ENCODE measurements at regions not wholly inside any gene's neighbourhood (a gene's known extent, or its start where the extent isn't known, plus 50 kb on each side); places are given as distances from the start of the nearest gene placed in this dataset.
A peak's percentile ranks its signal among the peaks of the same experiment; 100 is the strongest.

DNA sequence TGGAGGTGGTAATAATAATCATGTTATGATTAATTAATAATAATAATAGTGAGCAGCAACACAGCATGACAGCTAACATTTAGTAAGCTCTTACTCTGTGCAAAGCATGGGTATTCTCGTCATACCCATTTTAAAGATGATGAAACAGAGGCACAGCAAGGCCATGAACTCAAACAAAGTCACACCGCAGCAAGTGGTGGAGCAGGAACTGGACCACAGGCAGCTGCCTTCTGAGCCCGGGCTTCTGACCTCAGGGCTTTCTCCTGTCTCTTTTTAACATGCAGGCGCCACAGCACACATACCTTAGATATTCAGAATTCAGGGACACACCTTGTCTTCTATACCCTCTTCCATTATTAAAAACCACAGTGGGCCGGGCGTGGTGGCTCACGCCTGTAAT is 50.7 kb upstream of the SPATA12 start:
- DNase-seq: no peak

DNA sequence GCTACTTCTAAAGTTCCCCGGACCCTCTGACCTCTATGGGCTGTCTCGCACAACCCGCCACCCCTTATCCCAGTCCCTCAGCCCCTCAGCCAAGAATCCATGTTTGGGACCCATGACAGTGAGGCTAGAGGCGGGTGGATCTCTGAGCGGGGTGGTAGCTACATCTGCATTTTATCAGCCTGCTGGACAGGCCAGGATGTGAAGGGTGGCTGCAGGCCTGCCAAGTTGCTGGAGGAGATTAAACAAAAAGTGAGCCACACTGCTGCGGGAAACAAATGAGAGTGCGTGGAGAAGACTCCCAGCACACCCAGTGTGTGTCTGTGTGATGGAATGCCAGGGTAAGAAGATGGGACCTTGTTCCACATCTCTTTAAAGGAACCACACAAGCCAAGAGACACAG is 51.1 kb upstream of the SPATA12 start:
- no peak for DNase-seq

DNA sequence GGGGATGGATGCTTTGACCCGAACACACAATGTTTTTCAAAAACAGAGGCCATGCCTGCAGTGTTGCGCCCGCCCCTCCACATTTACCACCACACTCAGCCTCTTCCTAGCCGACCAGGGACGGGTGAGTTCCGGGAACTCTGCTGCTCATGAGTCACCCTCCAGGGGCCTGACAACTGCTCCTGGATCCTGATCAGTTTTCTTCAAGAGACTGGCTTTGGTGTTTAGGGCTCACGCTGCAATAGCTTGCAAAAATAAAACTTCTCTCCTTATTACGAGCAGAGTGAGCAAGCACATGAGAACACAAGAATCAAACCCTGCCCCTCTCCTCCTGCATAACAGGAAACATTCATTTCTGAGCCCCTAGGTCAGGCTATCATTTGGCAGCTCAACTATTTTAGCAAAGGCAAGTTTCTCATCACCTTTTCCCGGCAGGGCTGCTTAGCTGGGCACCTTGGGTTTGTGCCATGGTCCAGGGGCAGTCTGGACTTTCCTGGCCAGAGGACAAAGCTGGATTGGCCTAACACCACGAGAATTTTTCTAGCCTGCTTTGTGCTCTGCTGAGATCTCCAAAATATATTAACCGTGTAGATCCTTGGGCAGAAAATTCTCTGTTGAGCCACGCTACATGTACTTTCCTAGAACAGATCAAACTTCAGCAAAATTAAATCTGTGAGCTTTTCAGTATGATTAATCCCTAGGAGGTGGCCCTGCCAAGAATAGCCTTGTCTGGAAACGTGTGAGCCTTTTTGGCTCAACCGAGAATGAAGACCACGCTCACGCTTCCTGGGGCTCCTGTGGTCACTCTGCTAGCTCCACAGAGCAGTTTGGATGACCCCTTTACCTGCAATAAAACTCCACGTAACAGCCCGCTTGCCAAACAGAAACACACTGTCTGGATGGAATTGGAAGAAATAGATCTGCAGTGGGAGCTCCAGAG is 52.7 kb upstream of the SPATA12 start:
- no peak for DNase-seq

DNA sequence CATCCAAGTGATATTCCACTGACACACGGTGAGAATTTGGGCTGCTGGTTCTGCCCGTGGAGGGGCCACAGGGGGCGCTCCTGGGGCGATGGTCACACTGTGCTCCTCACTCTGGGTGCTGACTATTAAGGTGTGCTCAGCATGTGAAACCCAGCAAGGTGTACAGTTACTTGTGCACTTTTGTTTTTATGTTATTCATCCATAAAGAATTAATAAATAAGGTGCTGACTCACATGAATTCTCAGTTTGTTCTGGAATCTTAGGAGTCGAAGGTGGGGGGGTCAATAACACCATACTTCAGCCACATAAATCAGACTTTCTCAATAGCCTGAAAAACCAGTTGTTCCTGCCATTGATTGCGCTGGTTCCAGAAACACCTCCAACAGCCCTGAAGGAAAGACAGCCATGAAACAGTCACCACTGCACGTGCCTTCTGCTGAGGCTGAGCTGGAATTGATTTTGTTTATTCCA is 53.5 kb upstream of the SPATA12 start:
- no peak for DNase-seq

DNA sequence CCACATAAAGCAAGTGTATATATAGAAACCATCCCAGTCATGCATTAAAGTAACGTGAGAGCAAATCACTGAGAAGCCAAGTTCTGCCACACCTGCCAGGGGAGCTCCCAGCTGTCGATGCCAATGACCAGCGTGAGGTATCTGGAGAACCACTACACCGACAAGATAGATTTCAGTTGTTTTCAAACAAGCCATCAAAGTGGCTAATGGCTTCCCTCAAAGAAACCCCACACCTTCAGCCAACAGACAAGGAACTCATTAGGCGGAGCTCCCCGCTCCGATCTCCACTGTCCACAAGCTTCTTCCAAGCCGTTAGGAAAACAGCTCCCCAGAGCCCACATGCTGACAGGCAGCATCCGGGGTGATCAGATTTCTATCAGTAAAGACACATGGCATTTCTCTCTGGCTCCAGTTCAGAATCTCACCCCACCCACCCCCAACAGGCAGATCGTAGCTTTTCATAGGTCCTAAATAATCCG is 54.2 kb upstream of the SPATA12 start:
- DNase-seq: no peak

DNA sequence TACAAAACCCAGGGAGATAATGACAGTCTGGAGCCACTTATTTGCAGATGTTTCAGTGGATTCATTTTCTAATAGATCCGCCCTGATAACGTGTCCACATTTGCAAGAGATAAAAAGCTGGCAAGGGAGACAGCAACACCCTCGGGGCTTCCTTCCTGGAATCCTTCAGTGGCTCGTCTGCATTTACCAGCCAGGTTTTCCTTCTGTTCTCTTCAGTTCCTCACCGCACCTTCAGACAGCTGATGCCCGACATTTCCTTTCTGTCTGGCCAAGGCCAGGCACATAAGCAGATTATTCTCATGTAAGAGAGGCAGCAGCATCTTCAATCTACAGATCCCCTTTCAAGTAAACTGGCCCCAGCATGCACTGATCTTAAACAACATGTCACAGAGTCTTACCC is 56.2 kb upstream of the SPATA12 start:
- DNase-seq: no peak

DNA sequence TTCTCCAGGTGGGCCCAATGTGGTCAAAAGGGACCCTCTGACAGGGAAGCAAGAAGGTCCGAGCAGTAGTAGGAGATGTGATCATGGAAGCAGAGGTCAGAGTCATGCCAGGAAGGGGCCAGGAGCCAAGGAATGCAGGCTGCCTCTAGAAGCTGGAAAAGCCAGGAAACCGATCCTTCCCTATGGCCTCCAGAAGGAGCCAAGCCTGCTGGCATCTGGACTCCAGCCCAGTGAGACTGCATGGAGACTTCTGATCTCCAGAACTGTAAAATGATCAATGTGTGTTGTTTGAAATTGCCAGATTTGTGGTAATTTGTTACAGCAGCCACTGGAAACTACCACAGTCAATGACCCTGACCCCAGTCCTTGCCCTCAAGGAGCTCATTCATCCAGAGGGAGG is 56.8 kb upstream of the SPATA12 start:
- no peak for DNase-seq

DNA sequence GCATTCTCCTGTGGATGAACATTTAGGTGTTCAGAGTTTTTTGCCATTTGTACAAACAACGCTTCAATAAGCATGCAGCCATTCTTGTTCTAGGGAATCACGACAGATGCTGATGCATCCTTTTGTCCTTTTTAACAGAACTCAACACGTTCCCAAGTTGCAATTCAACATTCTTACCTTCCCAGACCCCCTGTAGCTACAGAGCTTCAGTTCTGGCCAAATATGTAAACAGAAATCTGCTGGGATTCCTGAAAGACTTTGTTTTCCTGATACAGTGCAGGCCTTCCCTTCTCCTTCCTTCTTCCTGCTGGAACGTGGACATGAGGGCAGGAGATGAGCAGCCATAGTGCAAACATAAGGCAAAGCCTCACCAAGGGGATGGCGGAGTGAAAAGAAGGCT is 59.1 kb upstream of the SPATA12 start:
- no peak for DNase-seq

DNA sequence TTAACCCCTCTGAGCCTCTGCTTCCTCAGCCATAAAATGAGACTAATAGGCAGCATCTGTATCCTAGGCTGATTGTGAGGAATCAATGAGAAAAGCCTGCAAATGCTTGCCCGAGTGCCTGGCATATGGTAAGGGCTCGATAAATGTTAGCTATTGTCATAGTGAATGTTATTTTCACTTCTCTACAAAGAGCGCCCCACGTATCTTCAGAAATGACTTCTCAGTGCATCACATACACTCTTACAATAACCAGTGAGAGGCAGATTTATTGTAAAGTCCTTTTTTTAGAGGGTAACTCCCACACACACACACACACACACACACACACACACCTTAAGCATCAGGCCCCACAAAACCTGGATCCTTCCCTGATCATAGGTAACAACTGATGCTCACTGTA is 60.5 kb upstream of the SPATA12 start:
- DNase-seq: no peak

DNA sequence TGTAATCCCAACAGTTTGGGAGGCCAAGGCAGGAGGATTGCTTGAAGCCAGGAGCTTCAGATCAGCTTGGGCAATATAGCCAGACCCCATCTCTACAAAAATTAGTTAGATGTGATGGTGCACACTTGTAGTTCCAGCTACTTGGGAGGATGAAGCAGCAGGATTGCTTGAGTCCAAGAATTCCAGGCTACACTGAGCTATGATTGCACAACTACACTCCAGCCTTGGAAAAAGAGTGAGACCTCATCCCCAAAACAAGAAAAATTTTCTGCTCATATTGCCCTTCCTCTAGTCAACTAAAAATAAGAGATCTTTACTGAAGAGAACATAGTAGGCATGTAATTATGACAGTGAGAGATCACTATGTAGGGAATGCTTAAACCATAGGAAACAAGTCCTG is 60.9 kb upstream of the SPATA12 start:
- no peak for DNase-seq

DNA sequence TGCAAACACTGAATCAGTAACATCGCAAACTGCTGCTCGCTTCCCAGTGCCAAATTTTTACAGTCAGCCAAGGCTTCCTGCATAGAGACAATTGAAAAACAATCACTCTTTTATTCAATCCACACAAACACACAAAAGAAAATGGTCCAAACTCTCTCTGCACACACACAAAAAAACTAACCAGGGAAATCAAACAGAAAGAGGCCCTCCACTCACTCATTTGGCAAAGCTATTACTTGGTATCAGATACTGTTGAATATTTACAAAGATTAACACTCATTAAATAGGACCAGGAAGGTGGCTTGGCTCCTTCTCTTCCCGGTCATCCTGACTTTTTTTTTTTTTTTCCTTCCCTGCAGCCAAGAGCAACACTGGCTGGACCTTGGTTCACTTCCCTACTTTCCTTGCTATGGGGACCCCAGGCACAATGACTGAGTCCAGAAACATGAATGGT is 62.4 kb upstream of the SPATA12 start:
- DNase-seq: no peak

DNA sequence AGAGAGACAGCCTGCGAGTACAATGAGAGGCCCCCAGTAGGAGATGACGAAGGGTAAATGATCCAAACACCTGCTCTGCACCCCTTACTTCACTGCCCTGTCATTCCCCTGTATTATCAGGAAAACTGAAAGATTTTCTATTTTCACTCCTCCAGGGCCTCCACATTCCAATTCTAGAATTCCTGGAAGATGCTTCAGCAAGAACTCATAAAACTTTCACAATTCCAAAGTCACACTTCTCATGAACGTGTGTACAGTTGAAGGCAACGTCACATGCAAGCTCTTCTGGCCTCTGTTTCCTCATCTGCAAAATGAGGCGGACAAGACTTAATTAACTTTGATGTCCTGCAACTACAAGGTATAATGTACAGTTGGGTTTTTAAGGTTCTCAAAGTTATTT is 62.8 kb upstream of the SPATA12 start:
- no peak for DNase-seq

DNA sequence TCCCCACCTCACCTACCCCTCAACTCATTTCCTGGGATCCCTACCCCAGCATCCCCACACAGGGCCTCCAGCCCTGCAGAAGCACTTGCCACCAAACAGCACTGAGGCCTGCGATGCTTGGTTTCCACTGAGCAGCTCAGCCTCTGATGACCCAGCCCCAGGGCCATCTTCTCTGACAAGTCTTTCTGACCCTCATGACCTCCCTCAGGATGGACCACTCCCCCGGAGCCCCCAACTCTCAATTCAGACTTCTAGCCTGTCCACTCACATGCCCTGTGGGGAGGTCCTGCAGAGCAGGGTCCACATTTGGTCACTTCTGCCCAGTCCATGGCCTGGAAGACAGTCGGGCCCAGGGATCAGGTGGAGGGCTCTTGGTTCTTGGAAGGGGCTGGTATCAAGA is 63.4 kb upstream of the SPATA12 start:
- no peak for DNase-seq

DNA sequence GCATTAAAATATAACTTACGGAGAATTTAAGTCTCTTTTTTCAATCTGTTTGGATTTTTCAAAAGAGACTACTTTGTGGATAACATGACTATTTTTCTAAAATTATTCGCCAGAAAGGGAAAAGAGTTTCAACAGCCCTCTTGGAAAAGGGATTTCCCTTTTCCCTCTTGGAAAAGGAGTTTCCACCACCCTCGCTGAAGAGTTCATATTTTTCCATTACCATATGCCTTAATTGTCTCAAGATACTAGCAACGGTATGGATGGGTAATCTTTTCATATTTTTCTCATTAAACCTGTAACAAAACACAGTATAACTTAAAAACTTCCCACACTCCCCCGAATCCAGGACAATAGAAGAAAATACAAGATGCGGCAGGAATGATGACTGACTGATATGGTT is 66.1 kb upstream of the SPATA12 start:
- no peak for DNase-seq

DNA sequence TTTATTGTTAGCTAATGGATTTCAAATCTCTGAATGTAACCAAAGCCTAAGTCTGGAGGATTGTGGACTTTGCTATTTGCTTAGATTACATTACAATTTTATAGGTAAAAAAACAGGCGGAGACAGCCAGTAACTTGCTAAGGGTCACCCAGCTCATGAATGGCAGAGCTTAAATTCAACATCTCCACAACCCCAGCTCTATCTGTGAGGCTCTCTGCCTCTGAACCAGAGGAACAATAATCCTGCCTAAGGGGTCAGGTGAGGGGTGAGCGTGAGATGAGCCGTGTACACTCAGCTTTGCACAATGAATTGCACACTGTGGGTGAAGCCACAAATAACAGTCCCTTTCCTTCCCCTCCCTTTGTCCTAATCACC is 69.8 kb upstream of the SPATA12 start:
- no peak for DNase-seq

DNA sequence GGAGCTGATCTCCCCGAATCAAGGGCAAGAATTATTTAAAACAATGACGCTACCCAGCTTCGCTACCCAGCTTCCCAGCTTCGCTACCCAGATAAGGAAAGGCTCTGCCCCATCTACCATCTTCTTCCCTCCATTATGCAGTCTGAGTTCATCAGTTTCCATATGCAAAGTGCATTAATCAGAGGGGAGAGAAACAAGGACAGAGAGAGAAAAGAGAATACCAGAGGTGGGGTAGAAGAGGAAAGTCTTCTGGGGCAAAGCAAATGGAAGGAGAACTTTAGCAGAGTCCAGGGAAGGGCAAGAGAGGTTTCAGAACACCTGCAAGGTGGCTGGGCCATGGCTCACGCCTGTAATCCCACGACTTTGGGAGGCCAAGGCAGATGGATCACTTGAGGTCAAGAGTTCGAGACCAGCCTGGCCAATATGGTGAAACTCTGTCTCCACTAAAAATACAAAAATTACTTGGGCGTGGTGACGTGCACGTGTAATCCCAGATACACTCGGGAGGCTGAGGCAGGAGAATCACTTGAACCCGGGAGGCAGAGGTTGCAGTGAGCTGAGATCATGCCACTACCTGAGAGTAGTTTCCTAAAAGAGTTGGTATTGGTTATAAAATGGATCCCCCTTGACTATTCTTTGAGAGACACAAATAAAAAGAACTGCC is 70.4 kb upstream of the SPATA12 start:
- no peak for DNase-seq

DNA sequence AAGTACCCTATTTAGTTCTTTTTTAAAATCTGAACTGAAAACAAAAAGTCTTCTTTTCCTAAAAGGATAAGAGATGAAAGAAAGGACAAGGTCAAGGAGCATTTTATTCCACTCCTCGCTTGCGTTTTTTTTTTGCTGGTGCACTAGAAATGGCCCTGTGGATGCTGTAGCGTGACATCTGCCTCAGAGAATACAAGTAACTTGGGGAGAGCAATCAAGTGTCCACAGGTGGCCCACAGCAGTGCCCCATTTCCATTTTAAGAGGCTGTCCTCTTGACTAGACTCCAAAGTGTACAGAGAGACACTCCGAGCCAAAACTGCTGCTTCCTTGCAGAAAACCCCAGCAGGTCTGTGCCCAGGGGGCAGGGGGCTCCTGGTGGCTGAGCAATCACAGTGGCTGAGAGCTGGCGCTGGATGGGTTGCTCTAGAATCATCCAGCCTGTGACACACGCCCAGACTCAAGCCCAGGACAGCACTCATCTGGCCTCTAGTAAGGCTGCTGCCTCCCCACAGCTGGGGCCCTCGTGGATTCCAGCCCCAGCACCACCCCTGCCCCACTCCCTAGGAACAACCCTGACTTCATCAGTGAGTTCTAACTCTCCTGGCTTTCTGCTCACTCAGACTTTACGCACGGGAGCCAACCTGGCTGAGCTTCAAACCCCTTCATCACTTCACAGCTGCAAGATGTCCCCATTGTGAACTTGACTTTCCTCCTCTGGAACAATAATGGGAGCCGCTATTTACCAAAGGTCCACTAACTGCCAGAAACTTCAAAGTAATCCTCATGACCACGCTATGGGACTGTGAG is 71.1 kb upstream of the SPATA12 start:
- DNase-seq: no peak

DNA sequence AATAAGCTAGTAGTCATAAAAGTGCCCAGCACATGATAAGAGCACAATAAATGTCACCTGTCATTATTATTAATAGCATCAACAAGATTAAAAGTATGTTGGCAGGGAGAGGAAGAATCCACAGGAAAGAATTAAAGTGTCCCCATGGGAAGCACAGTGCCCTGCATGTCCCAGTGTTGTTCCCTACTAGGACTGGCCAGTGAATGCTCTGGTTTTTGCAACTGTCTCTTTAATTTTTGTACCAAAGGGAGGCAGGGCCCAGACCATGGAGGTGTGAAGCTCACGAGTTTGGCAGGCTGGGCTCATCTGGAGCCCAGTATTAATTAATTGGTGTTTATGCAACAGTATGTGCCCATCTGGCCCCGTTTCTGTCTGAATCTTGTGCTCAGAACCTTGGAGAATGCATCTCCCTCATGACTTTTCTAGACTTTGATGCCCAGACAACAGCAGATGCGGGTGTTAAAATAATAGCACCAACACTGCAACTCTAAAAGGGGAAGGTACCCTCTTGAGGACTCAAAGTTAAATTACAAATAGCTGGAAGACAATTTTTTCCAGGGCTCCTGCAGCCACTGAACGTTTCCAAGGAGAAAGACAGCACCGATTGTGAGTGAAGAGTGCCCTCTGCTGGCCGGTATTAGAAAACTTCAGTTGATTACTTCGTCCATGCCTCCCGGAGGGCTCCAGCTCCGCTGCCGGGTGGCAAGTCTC is 71.9 kb upstream of the SPATA12 start:
- DNase-seq: peak; percentile 86

DNA sequence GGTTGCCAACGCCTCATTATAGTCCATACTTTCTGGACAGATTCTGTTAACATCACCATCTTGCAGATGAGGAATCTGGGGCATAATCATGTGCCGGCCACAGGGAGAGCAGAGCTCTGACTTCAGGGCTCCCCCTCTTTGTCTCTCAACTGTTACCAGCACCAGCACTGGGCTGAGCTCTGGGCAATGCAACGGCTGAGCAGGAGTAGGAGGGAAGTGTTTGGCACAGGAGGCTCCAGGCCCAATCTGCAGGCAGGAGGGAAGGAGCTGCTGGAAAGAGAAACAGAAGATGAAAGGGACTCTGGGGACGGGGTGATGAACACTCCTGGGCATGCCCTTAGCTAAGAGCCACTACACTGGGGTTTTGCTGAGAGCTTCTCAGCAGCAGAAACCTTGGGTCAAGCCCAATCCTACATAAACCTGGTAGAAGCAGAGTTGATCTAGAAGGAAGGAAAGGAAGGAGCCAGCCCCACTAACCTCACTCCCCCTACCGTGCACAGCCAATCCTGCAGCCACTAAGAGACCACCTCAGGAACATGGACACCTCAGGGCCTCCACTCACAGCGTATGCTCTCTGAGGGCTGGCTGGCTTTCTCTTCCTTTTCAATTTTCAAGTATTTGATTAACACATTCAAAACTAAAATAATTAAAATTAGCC is 73.1 kb upstream of the SPATA12 start:
- DNase-seq: no peak

DNA sequence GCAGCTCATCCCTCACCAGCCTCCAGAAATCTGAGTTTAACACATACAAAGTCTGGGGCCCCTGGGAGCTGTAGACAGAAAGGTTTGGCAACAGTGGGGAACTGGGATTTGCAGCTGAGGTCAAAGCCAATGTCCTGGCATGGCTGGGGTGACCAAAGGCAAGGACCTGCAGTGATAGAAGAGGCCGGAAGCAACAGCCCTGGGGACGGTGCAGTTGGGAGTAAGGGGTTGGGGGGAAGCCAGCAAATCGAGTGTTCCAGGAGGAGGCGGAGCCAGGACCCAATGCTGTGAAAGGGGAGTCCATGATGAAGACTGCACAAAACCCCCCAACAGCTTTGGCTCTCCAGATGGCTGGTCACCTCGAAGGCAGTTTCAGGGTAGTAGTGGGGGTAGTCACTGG is 74.1 kb upstream of the SPATA12 start:
- no peak for DNase-seq

DNA sequence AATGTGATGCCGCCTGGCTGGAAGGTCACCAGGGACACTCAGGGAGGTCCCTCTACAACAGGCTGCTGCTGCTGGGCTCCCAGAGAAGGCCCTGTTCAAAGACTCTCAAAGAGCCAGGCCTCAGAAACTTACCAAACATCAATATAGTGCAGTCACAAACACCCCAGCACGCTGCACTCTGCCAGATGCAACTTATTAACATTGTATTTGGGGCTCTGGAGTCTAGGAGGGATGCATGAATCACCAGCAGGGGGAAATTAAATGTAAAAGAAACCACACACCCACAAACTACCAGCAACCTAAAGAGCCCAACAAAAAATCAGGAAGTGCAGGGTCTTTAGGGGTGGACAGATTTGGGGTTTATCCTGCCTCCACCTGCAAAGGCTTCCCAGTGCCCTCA is 74.6 kb upstream of the SPATA12 start:
- no peak for DNase-seq

DNA sequence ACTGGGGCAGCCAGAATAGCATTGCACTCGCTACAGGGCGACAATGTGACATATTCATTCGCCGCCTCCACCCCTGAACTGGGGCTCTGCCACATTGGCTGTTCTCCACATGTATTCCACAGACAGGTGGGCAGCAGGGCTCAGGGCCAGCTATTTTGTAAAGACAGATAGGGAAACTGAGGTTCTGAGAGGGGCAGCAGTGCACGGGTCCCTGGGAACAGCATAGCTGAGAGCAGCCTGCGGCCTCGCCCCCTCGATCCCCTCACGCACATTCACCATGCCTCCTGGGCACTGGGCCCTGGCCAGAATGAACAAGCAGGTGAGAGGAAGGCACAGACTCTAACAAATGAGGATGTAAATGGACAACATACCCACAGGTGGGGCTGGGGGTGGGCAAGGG is 75.0 kb upstream of the SPATA12 start:
- no peak for DNase-seq
